22Rv1 (cell line): ENCODE measurements at regions not wholly inside any gene's neighbourhood (a gene's known extent, or its start where the extent isn't known, plus 50 kb on each side); places are given as distances from the start of the nearest gene placed in this dataset.

Experiments
- ZFX ChIP-seq: fragments of 450-650 bp; IDR thresholded peaks from 2 replicates; pipeline ENCODE4 v1.6.1; 2017; ENCODE audit warnings: antibody characterized with exemption, borderline replicate concordance
- TF ChIP-seq, protein P1 (sequence below): fragments of 450-650 bp; IDR thresholded peaks from 2 replicates; pipeline ENCODE4 v1.5.1; 2017; ENCODE audit warnings: mild to moderate bottlenecking

DNA sequence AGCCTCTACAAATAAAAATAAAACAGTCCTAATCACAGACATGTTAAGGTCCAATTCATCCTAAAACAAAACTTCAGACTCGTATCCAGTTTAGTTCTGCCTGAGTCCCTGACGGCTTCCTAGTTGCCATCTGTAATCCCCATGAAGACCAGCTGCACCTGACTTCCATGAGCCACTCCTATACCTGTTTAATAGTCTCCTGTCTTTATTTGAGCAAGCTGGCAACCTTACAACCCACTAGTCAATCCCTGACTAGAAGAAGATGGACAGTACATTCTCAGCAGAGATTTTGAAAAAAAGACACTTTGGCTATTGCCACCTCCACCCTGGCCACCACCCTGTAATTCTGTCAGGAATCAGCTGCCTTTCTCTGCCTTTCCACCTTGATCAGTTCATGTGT is 197.7 kb downstream of the HIBADH start:
- TF ChIP-seq, protein P1, sequence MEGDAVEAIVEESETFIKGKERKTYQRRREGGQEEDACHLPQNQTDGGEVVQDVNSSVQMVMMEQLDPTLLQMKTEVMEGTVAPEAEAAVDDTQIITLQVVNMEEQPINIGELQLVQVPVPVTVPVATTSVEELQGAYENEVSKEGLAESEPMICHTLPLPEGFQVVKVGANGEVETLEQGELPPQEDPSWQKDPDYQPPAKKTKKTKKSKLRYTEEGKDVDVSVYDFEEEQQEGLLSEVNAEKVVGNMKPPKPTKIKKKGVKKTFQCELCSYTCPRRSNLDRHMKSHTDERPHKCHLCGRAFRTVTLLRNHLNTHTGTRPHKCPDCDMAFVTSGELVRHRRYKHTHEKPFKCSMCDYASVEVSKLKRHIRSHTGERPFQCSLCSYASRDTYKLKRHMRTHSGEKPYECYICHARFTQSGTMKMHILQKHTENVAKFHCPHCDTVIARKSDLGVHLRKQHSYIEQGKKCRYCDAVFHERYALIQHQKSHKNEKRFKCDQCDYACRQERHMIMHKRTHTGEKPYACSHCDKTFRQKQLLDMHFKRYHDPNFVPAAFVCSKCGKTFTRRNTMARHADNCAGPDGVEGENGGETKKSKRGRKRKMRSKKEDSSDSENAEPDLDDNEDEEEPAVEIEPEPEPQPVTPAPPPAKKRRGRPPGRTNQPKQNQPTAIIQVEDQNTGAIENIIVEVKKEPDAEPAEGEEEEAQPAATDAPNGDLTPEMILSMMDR: no peak
- no peak for TF ChIP-seq ZFX
